ENCODE measurements at regions not wholly inside any gene's neighbourhood (a gene's known extent, or its start where the extent isn't known, plus 50 kb on each side); places are given as distances from the start of the nearest gene placed in this dataset.
"Not testable (repeated sequence)": the region's sequence is repeated elsewhere in the genome, so short reads cannot be mapped to it uniquely, and the experiment has no call there.

DNA sequence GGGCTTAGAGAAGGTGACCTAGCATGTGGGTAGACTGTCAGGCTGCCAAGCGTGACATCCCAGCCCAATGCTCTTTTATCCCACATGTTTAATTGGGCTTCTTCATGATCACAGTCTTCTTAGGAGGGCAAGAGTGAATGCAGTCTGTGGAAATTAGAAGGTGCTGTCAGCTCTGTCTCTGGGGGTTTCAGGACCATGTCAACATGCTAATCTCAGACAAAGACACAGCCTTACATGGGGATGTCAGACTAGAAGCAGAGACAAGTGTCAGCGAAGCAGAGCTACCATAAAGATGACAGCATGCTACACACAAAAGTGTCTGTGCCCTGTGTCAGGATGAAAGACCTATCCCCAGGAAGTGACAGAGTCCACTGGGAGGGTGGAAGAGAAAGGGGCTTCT is 120.1 kb upstream of the SLC25A36 start:
- DNase-seq: no peak

GRCh38 chr3:140822401-140823047 is 119.1 kb upstream of the SLC25A36 start:
- DNase-seq: no peak

GRCh38 chr3:140823106-140823505 is 118.5 kb upstream of the SLC25A36 start:
- no peak for DNase-seq

DNA sequence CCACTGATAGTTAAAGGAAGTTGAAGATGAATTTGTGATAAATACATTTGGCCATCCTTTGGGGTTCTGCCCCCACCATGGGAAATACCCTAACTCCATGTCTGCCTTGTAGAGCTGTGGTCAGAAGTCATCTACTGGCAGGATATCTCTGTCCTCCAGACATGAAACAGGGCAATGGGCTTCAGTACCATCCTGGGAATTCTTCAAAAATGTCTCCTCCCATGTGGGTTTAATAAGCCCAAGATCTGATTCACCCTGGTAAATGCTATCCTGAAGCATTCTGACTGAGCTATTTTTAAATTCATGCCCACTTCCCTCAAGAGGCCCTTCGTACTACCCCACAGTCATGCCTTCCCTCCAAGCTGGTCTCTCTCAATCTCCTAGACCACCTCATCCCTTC is 113.7 kb upstream of the SLC25A36 start:
- no peak for DNase-seq

GRCh38 chr3:140828585-140828984 is 113.1 kb upstream of the SLC25A36 start:
- no peak for DNase-seq

- no peak for DNase-seq
These were observed 111.8 kb upstream of the SLC25A36 start for GRCh38 chr3:140829796-140830195.

DNA sequence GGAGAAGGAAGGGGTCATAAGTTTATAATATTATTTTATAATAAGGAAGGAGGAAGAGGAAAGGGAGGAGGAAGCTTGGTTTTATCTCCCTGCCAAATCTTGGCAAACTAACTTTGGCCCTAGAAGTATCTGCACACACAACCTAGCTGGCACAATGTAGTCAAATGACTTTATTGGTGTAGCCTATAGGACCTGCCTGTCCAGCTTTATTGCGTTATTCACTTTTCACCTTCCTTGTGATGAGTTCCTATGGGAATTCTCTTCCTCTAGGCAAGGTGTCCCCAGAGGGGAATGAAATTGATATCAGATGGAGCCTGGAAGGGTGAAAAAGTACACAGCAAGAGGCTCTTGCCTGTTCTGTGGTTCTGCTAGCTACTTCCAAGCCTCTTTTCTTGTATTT is 111.2 kb upstream of the SLC25A36 start:
- peak; percentile 5 for DNase-seq

DNA sequence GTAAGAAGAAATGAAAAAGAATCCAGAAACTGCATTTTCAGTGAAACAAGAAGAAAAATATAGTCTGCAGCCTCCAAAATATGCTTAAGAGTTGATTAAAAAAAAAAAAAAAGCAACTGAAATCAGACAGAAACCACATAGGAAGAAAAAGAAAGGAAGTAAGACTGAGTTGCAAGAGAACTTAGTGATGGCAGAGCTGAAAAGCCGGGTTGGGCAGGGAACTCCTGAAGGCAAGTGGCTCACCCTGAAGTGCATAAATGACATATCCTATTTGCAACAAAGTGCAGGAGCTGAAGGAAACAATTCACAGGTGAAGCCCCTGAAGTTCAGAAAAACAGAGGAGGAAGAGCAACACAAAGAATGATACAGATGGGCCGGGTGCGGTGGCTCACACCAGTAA is 108.8 kb upstream of the SLC25A36 start:
- DNase-seq: no peak

- DNase-seq: no peak
These were observed 107.2 kb upstream of the SLC25A36 start for GRCh38 chr3:140834266-140835037.

- DNase-seq: no peak
These were observed 98.5 kb upstream of the SLC25A36 start for GRCh38 chr3:140842984-140843649.

GRCh38 chr3:140843656-140844055 is 98.0 kb upstream of the SLC25A36 start:
- no peak for DNase-seq

GRCh38 chr3:140844072-140844471 is 97.6 kb upstream of the SLC25A36 start:
- DNase-seq: no peak

DNA sequence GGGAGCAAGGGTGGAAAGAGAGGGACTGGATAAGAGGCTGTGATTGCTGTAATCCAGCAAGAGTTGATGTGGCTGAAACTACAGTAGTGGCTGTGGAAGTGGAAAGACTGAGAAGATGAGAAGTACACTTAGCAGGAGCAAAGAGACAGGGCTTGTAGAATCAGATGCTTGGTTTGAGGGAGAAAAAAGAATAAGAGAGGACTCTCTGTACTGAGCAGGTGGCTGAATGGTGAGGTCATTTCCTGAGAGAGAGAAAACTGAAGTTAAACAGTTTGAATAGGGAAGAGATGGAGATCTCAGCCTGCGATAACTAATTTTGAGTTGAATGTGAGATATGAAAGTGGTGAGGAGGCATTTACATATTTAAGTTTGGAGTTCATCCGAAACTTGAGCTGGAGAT is 95.8 kb upstream of the SLC25A36 start:
- no peak for DNase-seq

- DNase-seq: no peak
These were observed 93.0 kb upstream of the SLC25A36 start for GRCh38 chr3:140848666-140849065.

GRCh38 chr3:140850210-140850955 is 91.3 kb upstream of the SLC25A36 start:
- no peak for DNase-seq

DNA sequence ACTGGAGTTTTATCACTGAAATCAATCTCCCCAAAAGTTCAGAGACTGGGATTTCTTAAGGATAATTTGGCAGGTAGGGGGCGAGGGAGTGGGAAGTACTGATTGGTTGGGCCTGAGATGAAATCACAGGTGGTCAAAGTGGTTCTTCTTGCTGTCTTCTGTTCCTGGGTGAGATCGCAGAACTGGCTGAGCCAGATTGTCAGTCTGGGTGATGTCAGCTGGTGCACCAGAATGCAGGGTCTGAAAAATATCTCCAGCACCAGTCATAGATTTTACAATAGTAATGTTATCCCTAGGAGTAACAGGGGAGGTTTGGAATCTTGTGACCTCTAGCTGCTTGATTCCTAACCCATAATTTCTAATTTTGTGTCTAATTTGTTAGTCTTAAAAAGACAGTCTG is 86.7 kb upstream of the SLC25A36 start:
- DNase-seq: no peak

GRCh38 chr3:140856905-140857304 is 84.7 kb upstream of the SLC25A36 start:
- DNase-seq: no peak

GRCh38 chr3:140857993-140858392 is 83.6 kb upstream of the SLC25A36 start:
- DNase-seq: no peak

DNA sequence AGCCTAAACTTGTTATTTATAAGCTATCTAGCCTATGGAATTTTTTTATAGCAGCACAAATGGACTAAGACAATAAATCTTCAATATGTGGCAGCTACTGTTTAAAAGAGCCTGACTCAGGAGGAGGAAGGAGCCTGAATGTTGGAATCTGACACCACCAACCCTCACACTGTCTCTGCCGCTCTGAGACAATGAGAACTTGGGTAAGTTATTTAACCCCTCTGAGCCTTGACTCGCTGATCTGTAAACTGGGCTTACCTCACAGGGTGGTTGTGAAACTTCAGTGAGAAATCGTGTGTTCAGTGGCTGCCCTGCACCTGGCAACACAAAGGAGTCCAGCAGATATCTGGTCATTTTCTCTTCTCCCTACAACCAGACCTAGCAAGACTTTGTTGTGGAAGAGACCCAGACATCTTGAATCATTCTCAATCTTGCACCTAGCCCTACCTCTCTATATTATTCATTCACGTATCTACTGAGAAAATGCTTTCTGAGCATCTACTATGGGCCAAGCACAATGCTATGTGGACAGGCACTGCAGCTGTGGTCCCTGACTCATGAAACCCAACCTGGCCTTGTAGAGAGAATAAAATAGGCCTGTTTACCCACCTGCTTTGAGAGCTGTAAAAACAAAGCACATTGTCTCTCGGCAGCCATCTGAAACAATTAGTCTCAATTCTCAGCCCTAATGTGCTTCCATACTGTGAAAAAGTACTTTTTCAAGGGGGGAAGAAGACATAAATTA is 81.9 kb upstream of the SLC25A36 start:
- DNase-seq: peak; percentile 65

GRCh38 chr3:140863580-140864009 is 78.0 kb upstream of the SLC25A36 start:
- DNase-seq: peak; percentile 68

DNA sequence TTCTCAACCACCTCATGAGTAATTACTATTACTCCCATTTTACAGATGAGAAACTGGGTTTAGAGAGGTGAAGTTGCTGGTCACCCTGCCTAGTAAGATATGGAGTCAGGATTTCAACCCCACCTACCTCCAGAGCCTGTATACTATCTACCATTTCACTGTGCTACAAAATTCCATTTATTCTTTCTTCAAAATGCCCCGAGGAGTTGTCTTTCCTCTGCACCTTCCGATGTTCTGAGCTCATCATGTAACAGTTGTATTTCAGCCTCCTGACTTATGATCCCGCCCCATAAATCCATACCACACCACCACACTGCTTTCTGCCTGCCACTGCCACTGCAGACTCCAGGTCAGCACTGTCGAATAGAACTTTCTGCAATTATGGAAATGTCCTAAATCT is 71.3 kb upstream of the SLC25A36 start:
- DNase-seq: no peak

GRCh38 chr3:140871022-140871421 is 70.6 kb upstream of the SLC25A36 start:
- no peak for DNase-seq

GRCh38 chr3:140872165-140872564 is 69.5 kb upstream of the SLC25A36 start:
- DNase-seq: not testable (repeated sequence)
